GM23338 (cell line): ENCODE measurements at regions not wholly inside any gene's neighbourhood (a gene's known extent, or its start where the extent isn't known, plus 50 kb on each side); places are given as distances from the start of the nearest gene placed in this dataset.

Source experiments
- ATAC-seq: fragments of 200-7000 bp; cut with Tn5 transposase; 3 replicates; pipeline ENCODE4 v1.9.1; 2020
- DNase-seq: peaks from one replicate; pipeline ENCODE4 v3.0.0-alpha.2; 2015; ENCODE audit warnings: low spot score
- H2AFZ ChIP-seq: fragments of 200-600 bp; sonication (generic); 2 replicates; pipeline ENCODE4 v1.8.0; 2016; ENCODE audit warnings: antibody characterized with exemption, mild to moderate bottlenecking, moderate library complexity
- H3F3A ChIP-seq: fragments of 200-600 bp; sonication (generic); replicated peaks from 2 replicates; pipeline ENCODE4 v1.8.0; 2017; ENCODE audit warnings: antibody characterized with exemption, mixed run types, low read depth
- H3K27ac ChIP-seq: fragments of 200-600 bp; sonication (generic); 2 replicates; pipeline ENCODE4 v1.6.1; 2016; ENCODE audit warnings: low read depth
- H3K27me3 ChIP-seq: fragments of 200-600 bp; sonication (generic); 2 replicates; pipeline ENCODE4 v1.8.0; 2016; ENCODE audit warnings: mild to moderate bottlenecking, mixed run types, moderate library complexity; ENCODE audit not compliant: insufficient read depth
- H3K36me3 ChIP-seq: fragments of 200-600 bp; sonication (generic); 2 replicates; pipeline ENCODE4 v1.8.0; 2016; ENCODE audit warnings: mild to moderate bottlenecking; ENCODE audit not compliant: insufficient read depth
- H3K4me1 ChIP-seq: fragments of 200-600 bp; sonication (generic); 2 replicates; pipeline ENCODE4 v1.8.0; 2016; ENCODE audit warnings: mild to moderate bottlenecking, moderate library complexity; ENCODE audit not compliant: insufficient read depth
- H3K4me2 ChIP-seq: fragments of 200-600 bp; sonication (generic); 2 replicates; pipeline ENCODE4 v1.7.1; 2017; ENCODE audit warnings: mixed run types
- H3K4me3 ChIP-seq: fragments of 200-600 bp; sonication (generic); 2 replicates; pipeline ENCODE4 v1.6.1; 2016; ENCODE audit warnings: mixed run types
- H3K79me2 ChIP-seq: fragments of 200-600 bp; sonication (generic); replicated peaks from 2 replicates; pipeline ENCODE4 v1.8.0; 2017; ENCODE audit warnings: mild to moderate bottlenecking; ENCODE audit not compliant: insufficient read depth
- H3K9me2 ChIP-seq: fragments of 200-600 bp; sonication (generic); 2 replicates; pipeline ENCODE4 v1.8.0; 2017; ENCODE audit not compliant: insufficient read depth
- H4K20me1 ChIP-seq: fragments of 200-600 bp; sonication (generic); replicated peaks from 2 replicates; pipeline ENCODE4 v1.8.0; 2017; ENCODE audit warnings: mild to moderate bottlenecking; ENCODE audit not compliant: insufficient read depth
- H3K27ac Mint-ChIP-seq: 2 replicates; pipeline ENCODE4 v1.8.0; 2020; ENCODE audit warnings: inconsistent platforms, mild to moderate bottlenecking, moderate library complexity, mixed read lengths
- H3K27me3 Mint-ChIP-seq: 3 replicates; pipeline ENCODE4 v1.8.0; 2022; ENCODE audit warnings: low read depth, mild to moderate bottlenecking, moderate library complexity, mixed read lengths, inconsistent platforms; ENCODE audit not compliant: insufficient read depth, poor library complexity
- H3K36me3 Mint-ChIP-seq: 3 replicates; pipeline ENCODE4 v1.8.0; 2021; ENCODE audit warnings: low read depth, mild to moderate bottlenecking, inconsistent platforms, moderate library complexity, mixed read lengths
- H3K4me1 Mint-ChIP-seq: 3 replicates; pipeline ENCODE4 v1.8.0; 2020; ENCODE audit warnings: mild to moderate bottlenecking, inconsistent platforms, mixed read lengths
- H3K4me3 Mint-ChIP-seq: 3 replicates; pipeline ENCODE4 v1.8.0; 2021; ENCODE audit warnings: moderate library complexity, mild to moderate bottlenecking, inconsistent platforms, mixed read lengths
- H3K9me3 Mint-ChIP-seq: 3 replicates; pipeline ENCODE4 v1.8.0; 2020; ENCODE audit warnings: moderate library complexity, mild to moderate bottlenecking, inconsistent platforms, mixed read lengths
- CREB1 ChIP-seq: fragments of 250-450 bp; sonication (Bioruptor Pico); IDR thresholded peaks from 2 replicates; pipeline ENCODE4 v1.5.0; 2020; ENCODE audit warnings: low read depth, mild to moderate bottlenecking, moderate library complexity
- EZH2 ChIP-seq: fragments of 200-600 bp; sonication (generic); IDR thresholded peaks from one replicate; pipeline ENCODE4 v1.8.0; 2017; ENCODE audit warnings: antibody characterized with exemption, mild to moderate bottlenecking, low read depth; ENCODE audit not compliant: unreplicated experiment
- EZH2phosphoT487 ChIP-seq: fragments of 200-600 bp; sonication (generic); IDR thresholded peaks from one replicate; pipeline ENCODE4 v1.8.1; 2018; ENCODE audit warnings: antibody characterized with exemption; ENCODE audit not compliant: unreplicated experiment
- JUNB ChIP-seq: IDR thresholded peaks from one replicate; pipeline ENCODE4 v1.6.1; 2016; ENCODE audit warnings: antibody characterized with exemption; ENCODE audit not compliant: unreplicated experiment
- POLR2AphosphoS5 ChIP-seq: IDR thresholded peaks from 2 replicates; pipeline ENCODE4 v1.6.1; 2016; ENCODE audit warnings: antibody characterized with exemption, low read depth
- TF ChIP-seq, protein P1 (sequence below): fragments of 250-450 bp; sonication (Bioruptor Pico); IDR thresholded peaks from 2 replicates; pipeline ENCODE4 v1.5.0; 2020; ENCODE audit warnings: mild to moderate bottlenecking, moderate library complexity
- TF ChIP-seq, protein P2 (sequence below): IDR thresholded peaks from one replicate; pipeline ENCODE4 v1.6.1; 2018; ENCODE audit warnings: antibody characterized with exemption; ENCODE audit not compliant: unreplicated experiment

DNA sequence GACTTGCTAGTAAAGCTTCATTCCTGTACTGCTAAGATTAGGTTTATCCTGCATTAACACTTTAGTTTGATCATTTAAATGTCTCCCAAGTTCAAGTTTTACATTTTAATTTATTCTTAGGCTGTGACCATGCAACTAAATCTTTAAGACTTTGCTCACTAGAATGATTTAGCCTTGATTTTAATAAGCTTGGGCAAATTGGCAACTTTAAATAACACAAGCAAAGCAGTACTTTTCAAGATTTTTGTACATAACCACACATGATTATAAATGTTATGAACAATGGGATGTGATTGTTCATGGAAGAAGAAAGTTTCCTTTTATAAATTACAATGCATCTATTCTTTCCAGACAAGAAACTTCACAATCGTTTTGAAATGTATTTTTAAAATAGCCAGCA is 948.0 kb upstream of the EPHA7 start (continued):
- TF ChIP-seq, protein P1, sequence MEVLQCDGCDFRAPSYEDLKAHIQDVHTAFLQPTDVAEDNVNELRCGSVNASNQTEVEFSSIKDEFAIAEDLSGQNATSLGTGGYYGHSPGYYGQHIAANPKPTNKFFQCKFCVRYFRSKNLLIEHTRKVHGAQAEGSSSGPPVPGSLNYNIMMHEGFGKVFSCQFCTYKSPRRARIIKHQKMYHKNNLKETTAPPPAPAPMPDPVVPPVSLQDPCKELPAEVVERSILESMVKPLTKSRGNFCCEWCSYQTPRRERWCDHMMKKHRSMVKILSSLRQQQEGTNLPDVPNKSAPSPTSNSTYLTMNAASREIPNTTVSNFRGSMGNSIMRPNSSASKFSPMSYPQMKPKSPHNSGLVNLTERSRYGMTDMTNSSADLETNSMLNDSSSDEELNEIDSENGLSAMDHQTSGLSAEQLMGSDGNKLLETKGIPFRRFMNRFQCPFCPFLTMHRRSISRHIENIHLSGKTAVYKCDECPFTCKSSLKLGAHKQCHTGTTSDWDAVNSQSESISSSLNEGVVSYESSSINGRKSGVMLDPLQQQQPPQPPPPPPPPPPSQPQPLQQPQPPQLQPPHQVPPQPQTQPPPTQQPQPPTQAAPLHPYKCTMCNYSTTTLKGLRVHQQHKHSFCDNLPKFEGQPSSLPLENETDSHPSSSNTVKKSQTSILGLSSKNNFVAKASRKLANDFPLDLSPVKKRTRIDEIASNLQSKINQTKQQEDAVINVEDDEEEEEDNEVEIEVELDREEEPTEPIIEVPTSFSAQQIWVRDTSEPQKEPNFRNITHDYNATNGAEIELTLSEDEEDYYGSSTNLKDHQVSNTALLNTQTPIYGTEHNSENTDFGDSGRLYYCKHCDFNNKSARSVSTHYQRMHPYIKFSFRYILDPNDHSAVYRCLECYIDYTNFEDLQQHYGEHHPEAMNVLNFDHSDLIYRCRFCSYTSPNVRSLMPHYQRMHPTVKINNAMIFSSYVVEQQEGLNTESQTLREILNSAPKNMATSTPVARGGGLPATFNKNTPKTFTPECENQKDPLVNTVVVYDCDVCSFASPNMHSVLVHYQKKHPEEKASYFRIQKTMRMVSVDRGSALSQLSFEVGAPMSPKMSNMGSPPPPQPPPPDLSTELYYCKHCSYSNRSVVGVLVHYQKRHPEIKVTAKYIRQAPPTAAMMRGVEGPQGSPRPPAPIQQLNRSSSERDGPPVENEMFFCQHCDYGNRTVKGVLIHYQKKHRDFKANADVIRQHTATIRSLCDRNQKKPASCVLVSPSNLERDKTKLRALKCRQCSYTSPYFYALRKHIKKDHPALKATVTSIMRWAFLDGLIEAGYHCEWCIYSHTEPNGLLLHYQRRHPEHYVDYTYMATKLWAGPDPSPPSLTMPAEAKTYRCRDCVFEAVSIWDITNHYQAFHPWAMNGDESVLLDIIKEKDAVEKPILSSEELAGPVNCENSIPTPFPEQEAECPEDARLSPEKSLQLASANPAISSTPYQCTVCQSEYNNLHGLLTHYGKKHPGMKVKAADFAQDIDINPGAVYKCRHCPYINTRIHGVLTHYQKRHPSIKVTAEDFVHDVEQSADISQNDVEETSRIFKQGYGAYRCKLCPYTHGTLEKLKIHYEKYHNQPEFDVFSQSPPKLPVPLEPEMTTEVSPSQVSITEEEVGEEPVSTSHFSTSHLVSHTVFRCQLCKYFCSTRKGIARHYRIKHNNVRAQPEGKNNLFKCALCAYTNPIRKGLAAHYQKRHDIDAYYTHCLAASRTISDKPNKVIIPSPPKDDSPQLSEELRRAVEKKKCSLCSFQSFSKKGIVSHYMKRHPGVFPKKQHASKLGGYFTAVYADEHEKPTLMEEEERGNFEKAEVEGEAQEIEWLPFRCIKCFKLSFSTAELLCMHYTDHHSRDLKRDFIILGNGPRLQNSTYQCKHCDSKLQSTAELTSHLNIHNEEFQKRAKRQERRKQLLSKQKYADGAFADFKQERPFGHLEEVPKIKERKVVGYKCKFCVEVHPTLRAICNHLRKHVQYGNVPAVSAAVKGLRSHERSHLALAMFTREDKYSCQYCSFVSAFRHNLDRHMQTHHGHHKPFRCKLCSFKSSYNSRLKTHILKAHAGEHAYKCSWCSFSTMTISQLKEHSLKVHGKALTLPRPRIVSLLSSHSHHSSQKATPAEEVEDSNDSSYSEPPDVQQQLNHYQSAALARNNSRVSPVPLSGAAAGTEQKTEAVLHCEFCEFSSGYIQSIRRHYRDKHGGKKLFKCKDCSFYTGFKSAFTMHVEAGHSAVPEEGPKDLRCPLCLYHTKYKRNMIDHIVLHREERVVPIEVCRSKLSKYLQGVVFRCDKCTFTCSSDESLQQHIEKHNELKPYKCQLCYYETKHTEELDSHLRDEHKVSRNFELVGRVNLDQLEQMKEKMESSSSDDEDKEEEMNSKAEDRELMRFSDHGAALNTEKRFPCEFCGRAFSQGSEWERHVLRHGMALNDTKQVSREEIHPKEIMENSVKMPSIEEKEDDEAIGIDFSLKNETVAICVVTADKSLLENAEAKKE (CRISPR knock-in tag) = no peak
- TF ChIP-seq POLR2AphosphoS5 (no peak), EZH2 (no peak), EZH2phosphoT487 (no peak)

DNA sequence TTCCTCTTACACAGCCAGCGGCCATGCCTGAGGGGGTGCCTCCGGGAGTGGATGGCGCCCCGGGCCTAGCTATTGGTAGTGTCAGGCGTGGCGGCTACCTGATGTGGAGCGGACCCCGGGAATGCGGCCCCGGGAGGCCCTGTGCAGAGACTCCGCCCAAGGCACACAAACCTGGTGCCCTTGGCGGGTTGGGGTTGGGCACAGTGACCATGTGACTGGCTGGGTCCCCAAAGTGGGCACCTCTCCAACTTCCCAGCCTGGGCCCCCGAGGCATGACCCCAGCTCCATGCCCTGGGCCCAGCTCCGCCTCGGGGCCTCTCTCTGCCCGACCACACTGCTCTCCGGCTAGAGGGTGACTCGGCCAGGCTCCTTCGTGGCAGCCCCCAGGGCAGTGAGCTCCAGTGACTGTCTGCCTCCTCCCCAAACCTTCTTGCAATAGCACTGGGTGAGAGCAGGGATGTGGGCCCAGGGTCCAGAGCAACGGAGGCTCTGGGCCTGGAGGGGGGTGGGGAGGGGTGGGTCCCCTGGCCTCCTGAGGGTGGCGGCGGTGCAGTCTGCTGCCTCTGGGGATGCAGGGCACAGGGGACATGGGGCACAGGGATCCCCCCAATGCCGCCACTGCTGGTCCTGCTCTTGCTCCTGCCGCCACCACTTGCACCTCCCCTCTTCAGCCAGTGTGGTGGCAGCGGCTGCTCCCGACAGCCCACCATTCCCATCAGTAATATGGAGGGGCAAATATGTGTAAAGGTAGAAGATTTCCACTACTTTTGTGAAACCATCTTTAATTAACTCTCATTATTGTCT is 942.9 kb upstream of the EPHA7 start:
- Histone ChIP-seq H3K79me2 (no peaks in the 10 kb centered on the region), H3K27me3 (no peaks in the 10 kb centered on the region), H2AFZ (no peak overlapping the region), H3K4me3 (no peak overlapping the region), H3K27ac (no peak overlapping the region), H4K20me1 (no peaks in the 10 kb centered on the region), H3K9me2 (no peaks in the 10 kb centered on the region), H3F3A (no peaks in the 10 kb centered on the region), H3K4me1 (peaks cover 4% of the 10 kb centered on the region; the same call in 1 of the 2 replicates), H3K36me3 (no peaks in the 10 kb centered on the region), H3K4me2 (no peak overlapping the region)
- DNase-seq (no peak), ATAC-seq (no peak)
- Mint-ChIP-seq H3K9me3 (no peaks in the 10 kb centered on the region), H3K36me3 (no peaks in the 10 kb centered on the region), H3K27ac (no peak overlapping the region), H3K4me3 (no peak overlapping the region), H3K4me1 (peaks cover 5% of the 10 kb centered on the region; the same call in 2 of the 3 replicates), H3K27me3 (peaks cover 2% of the 10 kb centered on the region)
- no peak for TF ChIP-seq CREB1
- TF ChIP-seq, protein P2, sequence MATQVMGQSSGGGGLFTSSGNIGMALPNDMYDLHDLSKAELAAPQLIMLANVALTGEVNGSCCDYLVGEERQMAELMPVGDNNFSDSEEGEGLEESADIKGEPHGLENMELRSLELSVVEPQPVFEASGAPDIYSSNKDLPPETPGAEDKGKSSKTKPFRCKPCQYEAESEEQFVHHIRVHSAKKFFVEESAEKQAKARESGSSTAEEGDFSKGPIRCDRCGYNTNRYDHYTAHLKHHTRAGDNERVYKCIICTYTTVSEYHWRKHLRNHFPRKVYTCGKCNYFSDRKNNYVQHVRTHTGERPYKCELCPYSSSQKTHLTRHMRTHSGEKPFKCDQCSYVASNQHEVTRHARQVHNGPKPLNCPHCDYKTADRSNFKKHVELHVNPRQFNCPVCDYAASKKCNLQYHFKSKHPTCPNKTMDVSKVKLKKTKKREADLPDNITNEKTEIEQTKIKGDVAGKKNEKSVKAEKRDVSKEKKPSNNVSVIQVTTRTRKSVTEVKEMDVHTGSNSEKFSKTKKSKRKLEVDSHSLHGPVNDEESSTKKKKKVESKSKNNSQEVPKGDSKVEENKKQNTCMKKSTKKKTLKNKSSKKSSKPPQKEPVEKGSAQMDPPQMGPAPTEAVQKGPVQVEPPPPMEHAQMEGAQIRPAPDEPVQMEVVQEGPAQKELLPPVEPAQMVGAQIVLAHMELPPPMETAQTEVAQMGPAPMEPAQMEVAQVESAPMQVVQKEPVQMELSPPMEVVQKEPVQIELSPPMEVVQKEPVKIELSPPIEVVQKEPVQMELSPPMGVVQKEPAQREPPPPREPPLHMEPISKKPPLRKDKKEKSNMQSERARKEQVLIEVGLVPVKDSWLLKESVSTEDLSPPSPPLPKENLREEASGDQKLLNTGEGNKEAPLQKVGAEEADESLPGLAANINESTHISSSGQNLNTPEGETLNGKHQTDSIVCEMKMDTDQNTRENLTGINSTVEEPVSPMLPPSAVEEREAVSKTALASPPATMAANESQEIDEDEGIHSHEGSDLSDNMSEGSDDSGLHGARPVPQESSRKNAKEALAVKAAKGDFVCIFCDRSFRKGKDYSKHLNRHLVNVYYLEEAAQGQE = no peak
- no peak for TF ChIP-seq EZH2
- TF ChIP-seq JUNB = no peak
